Mesenchymal stem cell (in vitro differentiated cells and primary cell): ENCODE measurements at regions not wholly inside any gene's neighbourhood (a gene's known extent, or its start where the extent isn't known, plus 50 kb on each side); places are given as distances from the start of the nearest gene placed in this dataset.

Experiments used
- DNase-seq: peaks from one replicate; pipeline ENCODE4 v3.0.0-alpha.2; 2013
- H2AFZ ChIP-seq: one replicate; pipeline ENCODE4 v1.6.1; 2013; ENCODE audit warnings: low read depth, mild to moderate bottlenecking, control low read depth, inconsistent platforms, low read length, moderate library complexity
- H2AK5ac ChIP-seq: 2 replicates; pipeline ENCODE4 v1.6.1; 2013; ENCODE audit warnings: low read length, moderate library complexity, mild to moderate bottlenecking, inconsistent platforms; ENCODE audit not compliant: severe bottlenecking
- H2BK120ac ChIP-seq: one replicate; pipeline ENCODE4 v1.6.1; 2013; ENCODE audit warnings: low read depth, mild to moderate bottlenecking, inconsistent platforms, low read length, moderate library complexity
- H2BK12ac ChIP-seq, 2 experiments: one replicate each; pipeline ENCODE4 v1.6.1; 2013; ENCODE audit warnings: inconsistent platforms in 2 of 2, low read length in 2 of 2, mild to moderate bottlenecking in 2 of 2, moderate library complexity in 2 of 2, control low read depth in 1 of 2
- H2BK15ac ChIP-seq: one replicate; pipeline ENCODE4 v1.6.1; 2013; ENCODE audit warnings: mild to moderate bottlenecking, low read depth, inconsistent platforms; ENCODE audit not compliant: poor library complexity, severe bottlenecking
- H2BK5ac ChIP-seq: 2 replicates; pipeline ENCODE4 v1.6.1; 2013; ENCODE audit warnings: low read depth, mild to moderate bottlenecking, low read length, control low read depth, inconsistent platforms; ENCODE audit not compliant: poor library complexity, severe bottlenecking
- H3K14ac ChIP-seq, 2 experiments: one replicate each; pipeline ENCODE4 v1.6.1; 2013; ENCODE audit warnings: inconsistent platforms in 2 of 2, low read length in 2 of 2, control low read depth in 1 of 2, mild to moderate bottlenecking in 1 of 2, moderate library complexity in 1 of 2
- H3K18ac ChIP-seq, 2 experiments: one replicate each; pipeline ENCODE4 v1.6.1; 2013; ENCODE audit warnings: inconsistent platforms in 2 of 2, low read length in 2 of 2, control low read depth in 1 of 2, low read depth in 1 of 2, mild to moderate bottlenecking in 1 of 2
- H3K23ac ChIP-seq, 2 experiments: one replicate each; pipeline ENCODE4 v1.6.1; 2013; ENCODE audit warnings: inconsistent platforms in 2 of 2, low read length in 2 of 2, mild to moderate bottlenecking in 2 of 2, moderate library complexity in 2 of 2, control low read depth in 1 of 2
- H3K27ac ChIP-seq: 2 replicates; pipeline ENCODE4 v1.5.1; 2013; ENCODE audit warnings: mild to moderate bottlenecking, moderate library complexity, low read length, control low read depth, inconsistent platforms; ENCODE audit not compliant: poor library complexity, severe bottlenecking
- H3K27me3 ChIP-seq, 2 experiments: 2 replicates each; pipeline versions ENCODE4 v1.6.1 to v1.7.0; 2013; ENCODE audit warnings: low read length in 2 of 2, mild to moderate bottlenecking in 2 of 2, moderate library complexity in 2 of 2, control low read depth in 1 of 2, inconsistent platforms in 1 of 2; ENCODE audit not compliant: control insufficient read depth in 1 of 2, insufficient read depth in 1 of 2
- H3K36me3 ChIP-seq, 2 experiments: 2 replicates each; pipeline versions ENCODE4 v1.6.1 to v1.7.0; 2013; ENCODE audit warnings: low read length in 2 of 2, control low read depth in 1 of 2, inconsistent platforms in 1 of 2, low read depth in 1 of 2, mild to moderate bottlenecking in 1 of 2; ENCODE audit not compliant: insufficient read depth in 2 of 2, control insufficient read depth in 1 of 2
- H3K4ac ChIP-seq, 2 experiments: one replicate each; pipeline ENCODE4 v1.6.1; 2013; ENCODE audit warnings: inconsistent platforms in 2 of 2, low read length in 2 of 2, mild to moderate bottlenecking in 2 of 2, moderate library complexity in 2 of 2, control low read depth in 1 of 2, low read depth in 1 of 2
- H3K4me1 ChIP-seq: 2 replicates; pipeline ENCODE4 v1.6.1; 2013; ENCODE audit warnings: low read depth, low read length, control low read depth; ENCODE audit not compliant: control insufficient read depth, insufficient read depth
- H3K4me2 ChIP-seq: 2 replicates; pipeline ENCODE4 v1.6.1; 2013; ENCODE audit warnings: low read length, mild to moderate bottlenecking, inconsistent platforms; ENCODE audit not compliant: poor library complexity, severe bottlenecking
- H3K4me3 ChIP-seq, 2 experiments: 2 replicates each; pipeline versions ENCODE4 v1.5.1 to v1.7.0; 2013; ENCODE audit warnings: low read length in 2 of 2, mild to moderate bottlenecking in 2 of 2, control low read depth in 1 of 2, low read depth in 1 of 2; ENCODE audit not compliant: insufficient read depth in 1 of 2
- H3K79me1 ChIP-seq: replicated peaks from 2 replicates; pipeline ENCODE4 v1.6.1; 2013; ENCODE audit warnings: mild to moderate bottlenecking, control low read depth, low read length, inconsistent platforms; ENCODE audit not compliant: poor library complexity, severe bottlenecking
- H3K9ac ChIP-seq: 2 replicates; pipeline ENCODE4 v1.7.0; 2013; ENCODE audit warnings: mild to moderate bottlenecking, low read length, moderate library complexity
- H3K9me3 ChIP-seq: 2 replicates; pipeline ENCODE4 v1.7.0; 2013; ENCODE audit warnings: mild to moderate bottlenecking, low read length; ENCODE audit not compliant: control insufficient read depth
- H4K8ac ChIP-seq: one replicate; pipeline ENCODE4 v1.6.1; 2013; ENCODE audit warnings: inconsistent platforms, mild to moderate bottlenecking, low read length, moderate library complexity
- H4K91ac ChIP-seq: one replicate; pipeline ENCODE4 v1.6.1; 2013; ENCODE audit warnings: mild to moderate bottlenecking, low read length, inconsistent platforms
- WGBS: methylation state at CpG from one replicate; pipeline ENCODE4 v1.1.7; 2013; ENCODE audit warnings: mixed read lengths; 5-methylcytosine and 5-hydroxymethylcytosine counted together

GRCh38 chr12:47004634-47005033 is 74.8 kb upstream of the PCED1B start:
- 51% methylated on average over 2 of the region's 2 CpGs for WGBS
- H4K8ac ChIP-seq, result no peak overlapping the region

GRCh38 chr12:47007048-47007447 is 72.4 kb upstream of the PCED1B start:
- 88% methylated on average over 2 of the region's 3 CpGs for WGBS
- no peak overlapping the region for H2AK5ac ChIP-seq
- no peak overlapping the region for H3K4me3 ChIP-seq
- no peaks in the 10 kb centered on the region for H3K79me1 ChIP-seq
- H2BK12ac ChIP-seq, result no peak overlapping the region
- DNase-seq, result no peak
- H2BK15ac ChIP-seq, result no peak overlapping the region
- H3K9ac ChIP-seq, result no peak overlapping the region
- H4K91ac ChIP-seq, result no peak overlapping the region
- no peaks in the 10 kb centered on the region for H3K9me3 ChIP-seq
- H2BK5ac ChIP-seq, result no peak overlapping the region
- no peaks in the 10 kb centered on the region for H3K27me3 ChIP-seq
- no peak overlapping the region for H3K18ac ChIP-seq
- no peaks in the 10 kb centered on the region for H3K4me1 ChIP-seq
- no peak overlapping the region for H2BK120ac ChIP-seq
- no peak overlapping the region for H4K8ac ChIP-seq
- no peak overlapping the region for H3K4ac ChIP-seq
- H3K23ac ChIP-seq, result no peak overlapping the region
- H2AFZ ChIP-seq, result no peak overlapping the region
- no peak overlapping the region for H3K14ac ChIP-seq
- H3K36me3 ChIP-seq, result no peaks in the 10 kb centered on the region
- H3K27ac ChIP-seq, result no peak overlapping the region
- H3K4me2 ChIP-seq, result no peak overlapping the region

More at GRCh38 chr12:47004634-47005033, 74.8 kb upstream of the PCED1B start:
- H2BK15ac ChIP-seq, result no peak overlapping the region
- no peak overlapping the region for H4K91ac ChIP-seq
- no peak overlapping the region for H3K4ac ChIP-seq
- H2AFZ ChIP-seq, result no peak overlapping the region
- no peaks in the 10 kb centered on the region for H3K9me3 ChIP-seq
- no peaks in the 10 kb centered on the region for H3K4me1 ChIP-seq
- no peak overlapping the region for H3K14ac ChIP-seq
- H3K36me3 ChIP-seq, result no peaks in the 10 kb centered on the region
- no peak overlapping the region for H3K23ac ChIP-seq
- no peak overlapping the region for H3K27ac ChIP-seq
- H3K79me1 ChIP-seq, result no peaks in the 10 kb centered on the region
- no peak overlapping the region for H3K4me2 ChIP-seq
- no peak overlapping the region for H3K4me3 ChIP-seq
- H3K9ac ChIP-seq, result no peak overlapping the region
- no peak overlapping the region for H3K18ac ChIP-seq
- H2AK5ac ChIP-seq, result no peak overlapping the region
- H2BK5ac ChIP-seq, result no peak overlapping the region
- H2BK120ac ChIP-seq, result no peak overlapping the region
- DNase-seq, result peak; percentile 11
- H2BK12ac ChIP-seq, result no peak overlapping the region
- H3K27me3 ChIP-seq, result no peaks in the 10 kb centered on the region

DNA sequence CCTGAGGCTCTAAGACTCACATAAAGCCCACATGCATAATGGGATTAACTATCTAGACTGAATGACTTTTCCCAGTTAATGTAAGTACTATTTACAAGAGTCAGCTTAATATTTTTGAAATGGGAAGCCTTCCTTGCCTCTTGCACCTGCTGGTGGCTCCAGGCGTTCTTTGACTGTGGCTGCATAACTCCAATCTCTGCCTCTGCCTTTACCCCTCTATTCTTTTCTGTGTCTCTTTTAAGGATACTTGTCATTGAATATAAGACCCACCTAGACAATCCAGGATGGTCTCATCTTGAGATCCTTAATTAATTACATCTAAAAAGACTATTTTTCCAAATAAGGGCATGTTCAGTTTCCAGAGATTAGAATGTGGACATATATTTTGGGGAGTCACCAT is 66.9 kb upstream of the PCED1B start:
- 100% methylated on average over 1 of the region's 1 CpG for WGBS
- no peak overlapping the region for H3K9ac ChIP-seq
- H3K27me3 ChIP-seq, result no peaks in the 10 kb centered on the region
- no peak overlapping the region for H2BK120ac ChIP-seq
- H2BK12ac ChIP-seq, result no peak overlapping the region
- no peak overlapping the region for H3K18ac ChIP-seq
- no peaks in the 10 kb centered on the region for H3K4me1 ChIP-seq
- no peak overlapping the region for H4K8ac ChIP-seq
- H3K9me3 ChIP-seq, result no peaks in the 10 kb centered on the region
- no peak overlapping the region for H2AFZ ChIP-seq
- H2BK5ac ChIP-seq, result no peak overlapping the region
- no peak overlapping the region for H3K14ac ChIP-seq
- no peaks in the 10 kb centered on the region for H3K36me3 ChIP-seq
- no peak overlapping the region for H2BK15ac ChIP-seq
- no peak overlapping the region for H4K91ac ChIP-seq
- no peaks in the 10 kb centered on the region for H3K79me1 ChIP-seq
- no peak overlapping the region for H3K4me3 ChIP-seq
- H3K4ac ChIP-seq, result no peak overlapping the region
- H3K27ac ChIP-seq, result no peak overlapping the region
- no peak overlapping the region for H3K4me2 ChIP-seq
- DNase-seq, result no peak
- no peak overlapping the region for H3K23ac ChIP-seq
- H2AK5ac ChIP-seq, result no peak overlapping the region

DNA sequence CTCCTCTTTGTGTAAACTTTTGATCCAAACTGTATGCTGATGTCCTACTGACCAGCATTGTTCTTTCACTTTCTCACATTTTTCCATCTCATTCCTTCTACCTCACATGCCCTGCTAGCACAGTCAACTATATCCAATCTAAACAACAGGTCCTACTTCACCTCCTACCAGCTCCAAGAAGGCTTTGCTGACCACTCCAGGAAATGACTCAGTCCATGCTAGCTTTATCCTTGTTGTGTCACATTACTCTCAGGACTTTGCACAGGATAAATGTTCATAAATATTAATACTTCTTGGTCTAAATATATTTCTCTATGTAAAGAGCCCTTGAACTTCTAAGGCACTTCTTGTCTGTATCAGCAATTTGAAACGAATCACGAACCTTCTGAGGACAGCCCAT is 64.9 kb upstream of the PCED1B start:
- H2AFZ ChIP-seq, result no peak overlapping the region
- no peak overlapping the region for H3K9ac ChIP-seq
- no peak overlapping the region for H4K8ac ChIP-seq
- H2BK120ac ChIP-seq, result no peak overlapping the region
- H3K23ac ChIP-seq, result no peak overlapping the region
- no peak overlapping the region for H3K4me2 ChIP-seq
- H3K4me3 ChIP-seq, result no peak overlapping the region
- no peaks in the 10 kb centered on the region for H3K79me1 ChIP-seq
- no peak overlapping the region for H4K91ac ChIP-seq
- no peak overlapping the region for H3K4ac ChIP-seq
- no peaks in the 10 kb centered on the region for H3K9me3 ChIP-seq
- no CpG with 5 or more reads among the region's 2 CpGs for WGBS
- H3K18ac ChIP-seq, result no peak overlapping the region
- no peaks in the 10 kb centered on the region for H3K27me3 ChIP-seq
- H2BK5ac ChIP-seq, result no peak overlapping the region
- no peak overlapping the region for H2BK12ac ChIP-seq
- H2BK15ac ChIP-seq, result no peak overlapping the region
- H3K36me3 ChIP-seq, result no peaks in the 10 kb centered on the region
- H3K14ac ChIP-seq, result no peak overlapping the region
- DNase-seq, result peak; percentile 86
- no peak overlapping the region for H2AK5ac ChIP-seq
- no peak overlapping the region for H3K27ac ChIP-seq
- H3K4me1 ChIP-seq, result no peaks in the 10 kb centered on the region
